Sigmoid colon (tissue), 4 donors: ENCODE measurements at regions not wholly inside any gene's neighbourhood (a gene's known extent, or its start where the extent isn't known, plus 50 kb on each side); places are given as distances from the start of the nearest gene placed in this dataset.

Experiments used
- EP300 ChIP-seq, 4 donors: sonication (generic); formaldehyde crosslinking; IDR thresholded peaks; one replicate each; pipeline ENCODE4 v1.6.1; 2017; ENCODE audit warnings: antibody characterized with exemption in 4 of 4
- POLR2A ChIP-seq, 2 donors: fragments of 450-650 bp; IDR thresholded peaks; one replicate each; pipeline ENCODE4 v1.6.1; 2016; ENCODE audit warnings: antibody characterized with exemption in 2 of 2, mild to moderate bottlenecking in 2 of 2, moderate library complexity in 2 of 2

DNA sequence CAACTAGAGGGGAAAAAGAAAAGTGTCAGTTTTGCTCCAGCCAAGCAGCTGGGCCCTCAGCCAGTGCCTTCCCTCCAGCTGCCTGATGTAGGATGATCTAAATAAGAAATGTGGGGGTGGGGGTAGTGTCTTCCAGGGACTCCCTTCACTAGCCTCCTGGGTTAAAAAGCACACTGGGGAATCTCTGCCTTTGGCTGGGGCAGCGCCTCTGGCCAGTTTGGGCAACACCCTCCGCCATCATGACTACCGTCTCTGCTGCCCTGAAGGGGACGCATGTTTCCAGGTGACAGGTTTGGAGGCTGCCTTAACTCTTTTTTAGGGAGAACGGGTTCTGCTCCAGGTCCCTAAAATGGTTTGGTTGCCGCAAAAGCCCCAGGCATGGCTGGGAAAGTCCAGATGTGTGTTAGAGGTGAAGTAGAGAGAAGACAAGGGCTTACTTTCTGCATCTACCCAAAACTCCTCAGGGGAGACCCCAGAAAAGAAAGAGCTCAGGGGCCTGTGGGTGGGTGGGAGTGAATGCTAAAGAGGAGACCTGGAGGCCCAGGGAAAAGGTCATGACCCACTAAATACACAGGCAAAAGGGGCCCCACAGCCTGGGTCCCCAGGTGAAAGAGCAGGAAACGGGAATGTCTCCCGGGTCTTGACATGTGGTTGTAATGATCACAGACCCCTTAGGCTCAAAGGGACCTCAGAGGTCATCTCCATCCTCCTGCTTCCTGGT lies 132.8 kb upstream of the CCND2 start:
- TF ChIP-seq EP300 (IDR thresholded peaks at IDR 0.05) (no peak), POLR2A (IDR thresholded peaks at IDR 0.05) (no peak)
